HCEC 1CT (cell line): ENCODE measurements at regions not wholly inside any gene's neighbourhood (a gene's known extent, or its start where the extent isn't known, plus 50 kb on each side); places are given as distances from the start of the nearest gene placed in this dataset.
A peak's percentile ranks its signal among the peaks of the same experiment; 100 is the strongest.

Source experiments
- DNase-seq: peaks from one replicate; pipeline ENCODE4 v3.0.0-alpha.2; 2017

GRCh38 chr4:132910229-132910748 is 238.8 kb upstream of the PCDH10 start:
- no peak for DNase-seq

GRCh38 chr4:132918096-132918495 is 231.0 kb upstream of the PCDH10 start:
- no peak for DNase-seq

GRCh38 chr4:132923516-132923915 is 225.6 kb upstream of the PCDH10 start:
- no peak for DNase-seq

- DNase-seq = no peak
Measured at GRCh38 chr4:132934911-132935310, 214.2 kb upstream of the PCDH10 start.

GRCh38 chr4:132955146-132955545 is 193.9 kb upstream of the PCDH10 start:
- no peak for DNase-seq

- no peak for DNase-seq
Measured at GRCh38 chr4:132956962-132957361, 192.1 kb upstream of the PCDH10 start.

- no peak for DNase-seq
Measured at GRCh38 chr4:132958457-132959263, 190.4 kb upstream of the PCDH10 start.

- peak; percentile 16 for DNase-seq
Measured at GRCh38 chr4:132981611-132982010, 167.5 kb upstream of the PCDH10 start.

GRCh38 chr4:132982151-132982550 is 166.9 kb upstream of the PCDH10 start:
- DNase-seq = no peak

GRCh38 chr4:132991111-132991510 is 158.0 kb upstream of the PCDH10 start:
- no peak for DNase-seq

GRCh38 chr4:132992686-132993085 is 156.4 kb upstream of the PCDH10 start:
- DNase-seq = no peak

- no peak for DNase-seq
Measured at GRCh38 chr4:132998585-132999230, 150.4 kb upstream of the PCDH10 start.

- DNase-seq = no peak
Measured at GRCh38 chr4:133000012-133000411, 149.1 kb upstream of the PCDH10 start.

GRCh38 chr4:133003169-133003568 is 145.9 kb upstream of the PCDH10 start:
- DNase-seq = no peak

GRCh38 chr4:133014473-133015135 is 134.5 kb upstream of the PCDH10 start:
- peak; percentile 1 for DNase-seq

GRCh38 chr4:133045288-133045687 is 103.8 kb upstream of the PCDH10 start:
- DNase-seq = no peak

GRCh38 chr4:133046156-133046555 is 102.9 kb upstream of the PCDH10 start:
- DNase-seq = no peak

- DNase-seq = no peak
Measured at GRCh38 chr4:133058701-133059100, 90.4 kb upstream of the PCDH10 start.

GRCh38 chr4:133059117-133059516 is 90.0 kb upstream of the PCDH10 start:
- no peak for DNase-seq

GRCh38 chr4:133062851-133063250 is 86.2 kb upstream of the PCDH10 start:
- DNase-seq = peak; percentile 5

- DNase-seq = no peak
Measured at GRCh38 chr4:133068083-133068482, 81.0 kb upstream of the PCDH10 start.

- no peak for DNase-seq
Measured at GRCh38 chr4:133081246-133081645, 67.8 kb upstream of the PCDH10 start.

- DNase-seq = no peak
Measured at GRCh38 chr4:133084421-133084820, 64.7 kb upstream of the PCDH10 start.

- DNase-seq = peak; percentile 50
Measured at GRCh38 chr4:133095591-133095990, 53.5 kb upstream of the PCDH10 start.
